ENCODE measurements at regions not wholly inside any gene's neighbourhood (a gene's known extent, or its start where the extent isn't known, plus 50 kb on each side); places are given as distances from the start of the nearest gene placed in this dataset.

- no peak for DNase-seq (ENCODE audit: low read depth in 2 of 2)
- H2AFZ ChIP-seq (ENCODE audit: low read length) = no peak overlapping the region
- H3K9ac ChIP-seq (ENCODE audit: insufficient read depth, low read length) = no peak overlapping the region
- H3K4me3 ChIP-seq (replicated peaks in 1 of 4; ENCODE audit: control extremely low read depth in 1 of 4, insufficient read depth in 1 of 4, low read depth in 3 of 4, low read length in 4 of 4) = no peak overlapping the region
- no peaks in the 10 kb centered on the region for H3K9me3 ChIP-seq (ENCODE audit: control insufficient read depth, insufficient read depth, low read depth, low read length)
- H4K20me1 ChIP-seq (ENCODE audit: control insufficient read depth, extremely low read depth, insufficient read depth, low read length) = no peaks in the 10 kb centered on the region
- no peaks in the 10 kb centered on the region for H3K36me3 ChIP-seq (ENCODE audit: control insufficient read depth, insufficient read depth, low read length)
- H3K27me3 ChIP-seq (ENCODE audit: control insufficient read depth, insufficient read depth, low read length) = no peaks in the 10 kb centered on the region
- TF ChIP-seq EZH2 (IDR thresholded peaks at IDR 0.05; ENCODE audit: low read length, missing control alignments) = no peak
- no peak for TF ChIP-seq CTCF (conservative IDR thresholded peaks at IDR 0.05 in 1 of 2, IDR thresholded peaks at IDR 0.05 in 1 of 2; ENCODE audit: low read depth in 1 of 2, low read length in 2 of 2)
- no peak overlapping the region for H3K4me2 ChIP-seq (ENCODE audit: extremely low read depth, insufficient read depth, low read length)
- no peak overlapping the region for H3K27ac ChIP-seq (ENCODE audit: insufficient read depth, low read length)
- no peaks in the 10 kb centered on the region for H3K4me1 ChIP-seq (ENCODE audit: control insufficient read depth, extremely low read depth, insufficient read depth, low read length)
- no peaks in the 10 kb centered on the region for H3K79me2 ChIP-seq (ENCODE audit: control insufficient read depth, insufficient read depth, low read length)
Observed at GRCh38 chr7:125255810-125256209, 326.2 kb upstream of the POT1 start.

DNA sequence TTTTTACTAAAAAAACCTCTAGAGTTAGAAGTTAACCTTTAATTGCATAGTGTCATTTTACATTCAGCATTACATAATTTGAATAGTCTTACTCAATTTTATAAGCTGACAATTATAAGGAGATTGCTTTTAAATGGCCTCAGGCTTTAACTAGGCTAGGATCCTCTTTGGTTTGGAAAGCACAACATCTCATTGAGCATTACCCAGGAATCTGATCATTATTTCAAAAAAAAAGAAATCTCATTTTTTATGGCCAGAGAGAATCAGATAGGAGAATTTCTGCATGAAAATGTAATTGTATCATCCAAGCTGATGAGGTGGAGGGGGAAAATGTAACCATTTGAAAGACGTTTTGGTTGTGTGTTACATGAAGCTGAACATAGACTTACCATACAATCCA is 324.9 kb upstream of the POT1 start:
- Histone ChIP-seq H3K4me1 (ENCODE audit: control insufficient read depth, extremely low read depth, insufficient read depth, low read length) (no peaks in the 10 kb centered on the region), H3K9ac (ENCODE audit: insufficient read depth, low read length) (no peak overlapping the region), H3K27ac (ENCODE audit: insufficient read depth, low read length) (no peak overlapping the region), H2AFZ (ENCODE audit: low read length) (no peak overlapping the region), H3K9me3 (ENCODE audit: control insufficient read depth, insufficient read depth, low read depth, low read length) (no peaks in the 10 kb centered on the region), H3K36me3 (ENCODE audit: control insufficient read depth, insufficient read depth, low read length) (no peaks in the 10 kb centered on the region), H3K27me3 (ENCODE audit: control insufficient read depth, insufficient read depth, low read length) (no peaks in the 10 kb centered on the region), H4K20me1 (ENCODE audit: control insufficient read depth, extremely low read depth, insufficient read depth, low read length) (no peaks in the 10 kb centered on the region), H3K4me2 (ENCODE audit: extremely low read depth, insufficient read depth, low read length) (no peak overlapping the region), H3K4me3 (replicated peaks in 1 of 4; ENCODE audit: control extremely low read depth in 1 of 4, insufficient read depth in 1 of 4, low read depth in 3 of 4, low read length in 4 of 4) (no peak overlapping the region), H3K79me2 (ENCODE audit: control insufficient read depth, insufficient read depth, low read length) (no peaks in the 10 kb centered on the region)
- DNase-seq (ENCODE audit: low read depth in 2 of 2) = no peak
- TF ChIP-seq CTCF (conservative IDR thresholded peaks at IDR 0.05 in 1 of 2, IDR thresholded peaks at IDR 0.05 in 1 of 2; ENCODE audit: low read depth in 1 of 2, low read length in 2 of 2) = no peak
- TF ChIP-seq EZH2 (IDR thresholded peaks at IDR 0.05; ENCODE audit: low read length, missing control alignments) = no peak

DNA sequence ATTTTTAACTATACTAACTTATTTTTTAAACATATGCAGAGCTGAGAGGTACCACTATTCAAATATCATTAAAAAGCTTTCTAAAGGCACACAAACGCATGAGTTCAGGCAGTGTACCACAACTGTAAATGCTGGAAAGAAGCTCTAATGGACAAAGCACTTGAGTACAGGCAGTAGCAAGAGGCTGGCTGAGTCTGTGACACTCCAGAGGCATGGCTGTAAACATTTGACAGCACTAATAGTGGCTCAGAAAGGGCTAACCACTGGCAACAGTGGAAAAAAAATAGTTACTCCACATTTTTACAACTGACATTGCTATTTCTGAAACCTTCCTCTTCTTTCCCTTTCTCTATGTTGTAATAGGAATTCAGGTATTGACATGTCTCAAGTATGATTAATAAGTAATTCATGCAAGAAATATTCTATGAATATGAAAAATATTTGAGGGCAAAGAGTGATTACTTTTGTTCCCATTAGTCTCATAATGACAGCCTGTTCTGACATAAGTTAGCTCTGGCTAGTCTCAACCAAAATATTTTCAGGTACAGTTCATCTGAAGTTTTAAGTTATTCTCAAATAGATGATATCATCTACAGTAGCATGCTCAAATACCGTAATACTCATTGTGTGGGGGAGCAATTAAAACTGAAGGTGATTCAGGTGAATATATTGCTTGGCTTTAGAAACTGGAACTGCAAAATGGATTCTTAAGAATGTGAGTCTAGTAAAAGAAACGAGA is 324.0 kb upstream of the POT1 start:
- no peaks in the 10 kb centered on the region for H3K79me2 ChIP-seq (ENCODE audit: control insufficient read depth, insufficient read depth, low read length)
- no peaks in the 10 kb centered on the region for H3K36me3 ChIP-seq (ENCODE audit: control insufficient read depth, insufficient read depth, low read length)
- no peaks in the 10 kb centered on the region for H4K20me1 ChIP-seq (ENCODE audit: control insufficient read depth, extremely low read depth, insufficient read depth, low read length)
- H3K9ac ChIP-seq (ENCODE audit: insufficient read depth, low read length) = no peak overlapping the region
- peak in 1 of 2 donors; percentile 3 for DNase-seq (ENCODE audit: low read depth in 2 of 2)
- H3K9me3 ChIP-seq (ENCODE audit: control insufficient read depth, insufficient read depth, low read depth, low read length) = no peaks in the 10 kb centered on the region
- H3K4me3 ChIP-seq (replicated peaks in 1 of 4; ENCODE audit: control extremely low read depth in 1 of 4, insufficient read depth in 1 of 4, low read depth in 3 of 4, low read length in 4 of 4) = no peak overlapping the region
- TF ChIP-seq EZH2 (IDR thresholded peaks at IDR 0.05; ENCODE audit: low read length, missing control alignments) (no peak), CTCF (conservative IDR thresholded peaks at IDR 0.05 in 1 of 2, IDR thresholded peaks at IDR 0.05 in 1 of 2; ENCODE audit: low read depth in 1 of 2, low read length in 2 of 2) (no peak)
- H3K27me3 ChIP-seq (ENCODE audit: control insufficient read depth, insufficient read depth, low read length) = no peaks in the 10 kb centered on the region
- no peak overlapping the region for H3K27ac ChIP-seq (ENCODE audit: insufficient read depth, low read length)
- H3K4me2 ChIP-seq (ENCODE audit: extremely low read depth, insufficient read depth, low read length) = no peak overlapping the region
- no peaks in the 10 kb centered on the region for H3K4me1 ChIP-seq (ENCODE audit: control insufficient read depth, extremely low read depth, insufficient read depth, low read length)
- no peak overlapping the region for H2AFZ ChIP-seq (ENCODE audit: low read length)

All from fibroblast of lung (primary cell).